Thyroid gland (tissue), 4 donors: ENCODE measurements at regions not wholly inside any gene's neighbourhood (a gene's known extent, or its start where the extent isn't known, plus 50 kb on each side); places are given as distances from the start of the nearest gene placed in this dataset.

Experiments
- CTCF ChIP-seq, 6 experiments: fragments of 200-600 bp in 3 of 6; fragments of 450-650 bp in 3 of 6; sonication (generic) in 3 of 6; IDR thresholded peaks; one replicate each; pipeline ENCODE4 v1.5.1; 2016 to 2019; ENCODE audit warnings: antibody characterized with exemption in 6 of 6, mild to moderate bottlenecking in 2 of 6, inconsistent platforms in 1 of 6, moderate library complexity in 1 of 6
- POLR2A ChIP-seq, 2 donors: fragments of 450-650 bp; IDR thresholded peaks; one replicate each; pipeline ENCODE4 v1.6.1; 2017; ENCODE audit warnings: antibody characterized with exemption in 2 of 2, mild to moderate bottlenecking in 2 of 2, moderate library complexity in 1 of 2

- TF ChIP-seq CTCF (IDR thresholded peaks at IDR 0.05) (no peak), POLR2A (IDR thresholded peaks at IDR 0.05) (no peak)
These were observed 57.4 kb upstream of the PPP2R5C start for GRCh38 chr14:101704140-101704539.
